Lower leg skin (tissue), 3 donors: ENCODE measurements at regions not wholly inside any gene's neighbourhood (a gene's known extent, or its start where the extent isn't known, plus 50 kb on each side); places are given as distances from the start of the nearest gene placed in this dataset.

Experiments
- CTCF ChIP-seq, 3 donors: fragments of 450-650 bp; IDR thresholded peaks; one replicate each; pipeline ENCODE4 v1.5.1; 2016; ENCODE audit warnings: antibody characterized with exemption in 3 of 3, mild to moderate bottlenecking in 3 of 3, moderate library complexity in 2 of 3
- POLR2A ChIP-seq, 2 donors: fragments of 450-650 bp; IDR thresholded peaks; one replicate each; pipeline ENCODE4 v1.6.1; 2016 to 2017; ENCODE audit warnings: antibody characterized with exemption in 2 of 2, mild to moderate bottlenecking in 1 of 2, moderate library complexity in 1 of 2

GRCh38 chr16:73212431-73212830 lies 164.5 kb upstream of the ZFHX3 start:
- no peak for TF ChIP-seq POLR2A (IDR thresholded peaks at IDR 0.05)
- no peak for TF ChIP-seq CTCF (IDR thresholded peaks at IDR 0.05)
